DLD1 (cell line): ENCODE measurements at regions not wholly inside any gene's neighbourhood (a gene's known extent, or its start where the extent isn't known, plus 50 kb on each side); places are given as distances from the start of the nearest gene placed in this dataset.

Experiments
- in situ Hi-C: cut with HindIII; loops from 2 replicates; pipeline ENCODE4 v1.10.0; 2017; ENCODE audit warnings: low sequenced_read_pairs

- in situ Hi-C loops, result no loop called here
Measured at GRCh38 chr2:234665304-234665703, 168.4 kb upstream of the ARL4C start.

- in situ Hi-C loops, result no loop called here
Measured at GRCh38 chr2:234661849-234662248, 165.0 kb upstream of the ARL4C start.

- in situ Hi-C loops, result no loop called here
Measured at GRCh38 chr2:234661175-234661574, 164.3 kb upstream of the ARL4C start.

DNA sequence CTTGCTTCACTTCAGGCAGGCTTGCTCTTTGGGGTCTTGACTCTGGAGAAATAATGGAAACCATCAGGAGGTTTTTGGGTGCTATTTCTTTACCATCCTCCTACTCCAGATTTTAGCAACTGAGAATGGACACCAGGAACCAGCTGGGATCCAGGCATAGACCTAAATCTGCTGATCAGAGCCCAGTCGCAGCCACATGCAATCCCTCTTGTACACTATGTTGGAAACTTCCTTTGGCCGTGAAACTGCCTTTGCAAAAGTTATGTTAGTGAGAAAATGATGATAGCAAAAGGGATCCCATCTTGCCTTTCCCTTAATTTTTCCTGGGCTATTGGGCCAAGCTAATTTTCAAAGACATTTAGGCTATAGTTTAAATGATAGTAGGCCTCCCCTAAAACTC, 158.8 kb upstream of the ARL4C start:
- in situ Hi-C loops, result no loop called here

DNA sequence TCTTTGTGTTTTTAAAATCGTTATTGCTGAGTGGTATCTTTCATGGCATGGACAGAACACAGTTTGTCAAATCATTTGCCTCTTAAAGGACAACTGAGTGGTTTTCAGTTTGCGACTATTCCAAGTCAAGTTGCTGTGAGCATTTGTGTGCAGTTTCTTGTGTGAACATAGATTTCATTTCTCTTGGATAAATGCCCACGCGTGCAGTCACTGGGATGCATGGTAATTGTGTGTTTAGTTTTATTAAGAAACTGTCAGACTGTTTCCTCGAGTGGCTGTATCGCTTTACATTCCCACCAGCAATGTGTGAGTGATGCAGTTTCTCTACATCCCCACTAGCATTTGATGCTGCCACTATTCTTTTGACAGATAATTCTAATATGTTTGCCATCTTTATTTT, 154.0 kb upstream of the ARL4C start:
- in situ Hi-C loops, result no loop called here

DNA sequence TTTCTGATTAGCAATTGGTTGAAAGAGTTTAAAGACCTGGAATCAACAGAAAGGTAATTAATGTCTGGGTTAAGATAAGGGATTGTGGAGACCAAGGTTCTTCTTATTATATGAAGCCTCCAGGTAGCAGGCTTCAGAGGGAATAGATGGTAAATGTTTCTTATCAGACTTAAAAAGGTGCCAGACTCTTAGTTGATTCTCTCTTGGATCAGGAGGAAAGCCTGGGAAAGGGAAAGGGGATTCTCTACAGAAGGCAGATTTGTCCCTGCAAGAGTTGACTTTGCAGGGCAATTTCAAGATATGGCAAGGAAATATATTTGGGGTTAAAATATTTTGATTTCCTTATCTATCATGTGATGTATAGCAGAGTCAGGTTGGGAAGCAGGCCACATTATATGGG, 153.1 kb upstream of the ARL4C start:
- in situ Hi-C loops, result no loop called here

DNA sequence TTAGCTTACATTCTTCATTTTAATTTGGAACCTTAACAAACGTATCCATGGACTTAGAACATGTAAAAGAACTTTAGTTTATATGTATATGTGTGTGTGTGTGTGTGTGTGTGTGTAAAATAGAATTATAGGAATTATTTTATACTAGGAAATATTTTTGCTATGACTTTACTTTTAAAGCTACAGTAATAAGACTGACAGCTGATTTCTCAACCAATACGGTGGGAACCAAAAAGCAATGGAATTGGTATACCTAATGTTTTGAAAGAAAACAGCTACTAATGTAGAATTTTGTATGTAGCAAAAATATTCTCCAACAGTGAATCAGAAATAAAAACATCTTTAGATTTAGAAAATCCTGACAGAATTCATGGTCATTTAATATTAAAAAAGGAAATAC, 146.5 kb upstream of the ARL4C start:
- in situ Hi-C loops, result no loop called here

DNA sequence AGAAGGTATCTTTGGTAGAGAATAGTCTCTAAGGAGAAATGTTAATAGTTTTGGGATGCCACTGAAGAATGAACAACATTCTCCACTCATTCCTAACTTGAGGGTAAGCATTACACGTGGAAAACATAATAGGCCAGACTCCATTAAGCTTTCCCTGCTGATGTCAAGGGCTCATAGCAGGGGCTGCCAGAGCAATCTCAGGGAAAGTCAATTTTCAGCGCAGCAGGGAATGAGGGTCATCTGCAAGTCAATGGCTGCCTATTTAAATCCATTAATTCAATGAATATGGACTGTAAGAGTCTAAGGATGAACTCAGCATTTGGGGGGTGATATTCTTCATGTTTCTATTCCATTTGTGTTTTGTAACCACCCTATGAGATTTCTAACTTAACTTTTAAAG, 144.2 kb upstream of the ARL4C start:
- in situ Hi-C loops, result no loop called here

- in situ Hi-C loops, result no loop called here
Measured at GRCh38 chr2:234640657-234641056, 143.8 kb upstream of the ARL4C start.

DNA sequence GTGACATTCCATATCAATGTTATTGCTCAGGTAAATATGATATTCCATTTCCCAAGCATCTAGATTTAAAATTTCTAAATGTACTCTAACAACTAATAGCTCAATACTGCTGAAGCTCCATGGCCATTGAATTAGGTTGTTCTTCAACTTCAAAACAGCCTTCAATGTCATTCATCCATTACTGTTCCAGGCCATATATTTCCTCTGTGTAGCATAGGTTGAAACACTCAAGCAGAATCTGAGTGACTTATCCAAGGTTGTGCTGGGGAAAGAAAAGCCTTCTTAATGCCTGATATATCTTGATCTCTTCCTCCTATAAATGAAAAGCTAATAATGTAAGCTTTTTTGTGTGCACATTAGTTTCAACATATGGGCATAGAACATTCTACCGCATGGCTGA, 142.1 kb upstream of the ARL4C start:
- in situ Hi-C loops, result no loop called here

GRCh38 chr2:234635284-234635683, 138.4 kb upstream of the ARL4C start:
- in situ Hi-C loops, result no loop called here

DNA sequence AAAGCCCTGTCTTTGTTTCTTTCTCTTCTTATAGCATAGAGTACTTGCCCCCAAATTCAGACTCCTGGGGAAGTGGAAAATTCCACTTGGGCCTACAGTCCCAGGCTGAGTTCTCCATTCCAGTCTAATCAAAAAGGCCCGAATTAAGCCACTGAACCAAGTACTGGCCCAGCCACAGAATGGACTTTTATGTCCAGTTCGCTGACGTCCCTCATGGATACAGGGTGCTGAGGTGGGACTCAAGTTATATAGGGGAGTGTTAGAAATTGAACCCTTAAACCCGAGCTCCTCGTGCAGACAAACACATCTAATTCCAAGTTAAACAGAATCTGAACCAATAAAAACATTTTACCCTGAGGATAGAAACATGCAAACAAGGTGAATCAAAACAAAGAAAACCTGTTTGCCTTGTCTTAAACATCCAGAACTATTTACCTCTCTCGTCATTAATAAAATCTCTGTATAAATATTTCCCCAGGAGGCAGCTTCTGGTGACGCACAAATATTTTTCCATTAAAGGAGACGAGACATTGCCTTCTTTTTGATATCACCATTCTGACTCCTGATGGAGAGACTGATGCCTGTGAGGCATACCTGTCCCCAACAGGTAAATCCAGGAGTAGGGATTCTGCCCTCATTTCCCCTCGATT, 136.8 kb upstream of the ARL4C start:
- in situ Hi-C loops, result no loop called here

DNA sequence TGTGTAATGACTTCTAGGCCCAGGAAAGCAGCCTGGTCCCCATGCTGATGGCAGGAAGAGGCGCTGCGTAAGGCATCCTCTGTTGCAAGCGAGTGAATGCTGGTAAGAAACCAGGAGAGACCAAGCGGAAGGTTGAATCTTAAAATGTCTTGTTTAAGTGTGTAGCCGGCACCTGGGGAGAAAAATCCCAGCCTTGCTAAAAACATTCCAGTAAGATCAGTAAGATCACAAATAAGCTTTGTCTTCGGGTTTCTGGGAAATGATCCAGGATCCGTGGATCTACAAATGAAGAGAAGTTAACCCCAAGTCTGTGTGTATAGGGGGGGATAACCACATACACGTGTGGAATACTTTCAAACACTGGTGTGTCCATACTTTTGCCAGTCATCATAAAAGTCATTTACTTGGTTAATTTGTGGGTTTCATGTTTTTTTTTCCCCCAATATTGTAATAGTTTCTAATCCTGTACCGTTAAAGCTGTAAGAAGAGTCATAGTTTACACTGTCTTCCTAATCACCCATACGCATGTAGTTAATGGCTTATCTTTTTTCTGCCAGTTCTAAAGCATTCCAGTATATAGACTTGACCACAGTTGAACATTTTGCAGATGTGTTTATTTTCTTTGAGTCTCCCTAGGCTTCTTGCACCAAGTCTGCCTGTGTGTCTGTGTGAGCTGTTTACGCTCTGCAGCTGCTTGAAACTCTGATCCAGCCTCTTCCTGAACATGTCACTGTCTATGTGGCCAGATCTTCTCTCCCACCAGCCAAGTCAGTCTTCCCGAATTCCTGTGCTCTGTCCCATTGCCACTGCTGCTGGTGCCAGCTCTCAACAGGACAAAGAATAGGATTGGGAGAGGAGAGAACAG, 135.9 kb upstream of the ARL4C start:
- in situ Hi-C loops, result no loop called here

- in situ Hi-C loops, result no loop called here
Measured at GRCh38 chr2:234631646-234632514, 135.0 kb upstream of the ARL4C start.

DNA sequence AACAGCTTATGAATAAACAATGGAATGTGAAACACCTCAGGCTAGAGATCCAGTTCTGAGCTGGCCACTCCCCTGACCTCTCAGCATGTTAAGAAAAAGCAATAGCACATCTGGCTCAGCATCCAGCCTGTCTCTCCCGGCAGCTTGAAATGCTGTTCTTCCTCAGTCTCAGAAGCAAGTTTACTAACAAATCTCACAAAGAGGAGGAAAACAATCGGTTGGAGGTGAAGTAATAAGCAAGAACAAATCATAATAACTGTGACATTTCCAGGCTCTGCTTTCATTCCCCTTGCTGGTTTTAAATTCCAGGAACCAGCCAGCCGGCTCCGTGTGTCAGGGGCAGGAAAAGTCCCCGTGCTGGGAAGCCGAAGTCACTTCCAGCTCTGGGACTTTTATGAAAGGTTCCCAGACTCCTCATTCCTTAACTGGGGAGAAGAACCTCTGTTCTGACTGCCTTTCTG, 133.9 kb upstream of the ARL4C start:
- in situ Hi-C loops, result no loop called here

DNA sequence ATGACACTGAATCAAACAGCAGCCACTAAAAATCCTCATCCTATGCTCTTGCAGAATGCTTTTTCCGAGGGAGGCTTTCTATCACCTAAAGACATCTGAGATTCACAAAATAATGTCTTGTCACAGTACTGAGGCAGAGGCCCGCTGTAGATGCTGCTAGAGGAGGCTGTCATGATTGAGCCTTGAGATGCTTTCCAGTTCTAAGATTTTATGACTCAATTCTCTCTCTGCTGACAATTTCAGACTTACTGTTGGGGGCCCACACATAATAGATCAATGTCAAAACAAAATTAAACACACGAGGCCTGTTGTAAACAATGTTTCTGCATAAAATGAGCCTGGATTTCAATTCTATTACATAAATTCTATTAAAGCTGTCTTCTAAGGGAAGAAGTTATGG, 132.7 kb upstream of the ARL4C start:
- in situ Hi-C loops, result no loop called here

DNA sequence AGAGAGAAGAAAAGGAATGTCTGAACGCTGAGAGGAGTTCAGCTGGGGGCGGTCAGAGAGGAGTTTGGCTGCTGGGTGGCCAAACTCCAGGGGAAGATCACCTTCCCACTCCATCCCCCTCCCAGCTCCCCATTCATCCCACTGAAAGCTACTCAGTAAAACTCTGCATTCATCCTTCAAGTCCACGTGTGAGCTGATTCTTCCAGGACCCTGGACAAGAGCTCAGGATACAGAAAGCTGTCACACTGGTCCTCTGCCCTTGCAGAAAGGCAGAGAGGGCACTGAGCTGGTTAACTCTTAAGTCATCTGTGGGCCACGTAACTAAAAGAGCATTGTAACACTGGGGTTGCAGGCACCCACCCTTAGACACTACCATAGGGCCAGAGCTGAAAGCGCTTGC, 132.1 kb upstream of the ARL4C start:
- in situ Hi-C loops, result no loop called here

- in situ Hi-C loops, result no loop called here
Measured at GRCh38 chr2:234627308-234627707, 130.4 kb upstream of the ARL4C start.

DNA sequence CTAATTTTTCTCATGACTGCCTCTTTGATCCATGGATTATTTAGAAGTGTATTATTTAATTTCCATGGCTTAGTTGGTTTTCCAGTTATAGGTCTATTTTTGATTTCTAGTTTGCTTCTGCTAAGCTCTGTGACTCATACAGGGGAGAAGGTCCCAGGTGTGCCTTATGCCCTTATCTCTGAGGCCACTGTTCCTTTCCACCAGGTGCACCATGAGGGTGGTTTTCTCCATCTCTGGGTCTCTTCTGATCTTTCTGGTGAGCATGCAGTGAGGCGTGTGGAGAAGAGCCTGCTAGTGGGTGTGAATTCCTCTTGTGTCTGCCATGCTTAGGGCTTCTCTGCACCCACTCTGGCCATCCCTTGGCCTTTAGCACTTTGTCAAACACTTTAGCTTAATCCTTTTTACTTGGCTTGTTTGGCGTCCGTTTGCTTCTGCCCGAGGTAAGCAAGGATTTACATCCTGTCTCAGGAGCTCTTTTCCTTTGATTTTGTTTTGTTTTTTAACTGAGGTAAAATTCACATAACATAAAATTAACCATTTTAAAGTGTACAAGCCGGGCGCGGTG, 129.8 kb upstream of the ARL4C start:
- in situ Hi-C loops, result no loop called here

DNA sequence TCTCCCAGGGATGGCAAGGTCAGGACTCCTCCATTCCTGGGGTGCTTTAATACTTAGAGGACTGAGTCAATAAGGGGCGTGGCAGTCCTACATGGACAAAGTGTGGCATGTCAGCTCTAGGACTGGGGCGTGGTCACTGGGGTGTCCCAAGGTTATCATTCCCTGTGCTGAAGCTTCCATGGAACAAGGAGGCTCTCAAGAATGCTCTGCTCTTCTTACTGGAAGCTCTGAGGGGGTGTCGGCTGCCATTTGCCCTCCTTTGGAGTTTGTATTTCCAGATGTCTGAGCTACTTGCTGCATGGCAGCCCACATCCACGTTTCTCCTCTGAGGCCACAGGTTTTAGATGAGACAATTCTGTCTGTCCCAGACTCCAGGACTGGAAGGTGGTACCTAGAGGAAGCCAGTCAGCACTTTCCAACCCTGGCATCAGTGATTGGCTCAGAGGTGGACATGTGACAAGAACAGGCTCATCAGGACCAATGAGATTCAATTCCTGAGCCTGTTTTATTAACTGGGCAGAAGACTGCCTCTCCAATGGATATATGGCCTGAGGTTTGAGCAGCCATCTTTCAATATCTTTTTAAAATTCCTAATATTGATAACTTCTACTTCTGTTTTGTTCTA, 128.9 kb upstream of the ARL4C start:
- in situ Hi-C loops, result no loop called here

DNA sequence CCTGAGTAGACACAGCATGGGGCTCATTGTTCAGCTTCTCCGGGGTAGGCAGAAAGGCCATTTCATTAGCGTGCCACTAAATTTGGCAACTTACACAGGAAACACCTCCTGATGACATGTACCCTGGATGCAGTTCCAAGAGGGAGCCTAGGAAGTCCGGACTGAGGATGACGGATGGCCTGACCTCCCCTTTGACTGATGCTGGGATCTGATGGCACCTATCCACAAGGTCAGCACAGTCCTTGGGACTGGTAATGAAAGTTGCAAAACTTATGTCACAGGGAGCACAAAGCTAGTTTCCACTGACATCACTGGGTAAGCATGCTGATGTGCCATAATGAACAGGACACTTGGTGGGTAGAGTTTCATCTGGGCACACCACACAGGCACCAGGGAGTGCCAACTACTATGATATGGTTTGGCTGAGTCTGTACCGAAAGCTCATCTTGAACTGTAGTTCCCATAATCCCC, 126.7 kb upstream of the ARL4C start:
- in situ Hi-C loops, result no loop called here
